HG03342 (cell line): ENCODE measurements at regions not wholly inside any gene's neighbourhood (a gene's known extent, or its start where the extent isn't known, plus 50 kb on each side); places are given as distances from the start of the nearest gene placed in this dataset.
"Not testable (repeated sequence)": the region's sequence is repeated elsewhere in the genome, so short reads cannot be mapped to it uniquely, and the experiment has no call there.

Experiments
- ATAC-seq: cut with Tn5 transposase; IDR thresholded peaks from one replicate; pipeline ENCODE4 v1.9.1; 2021; ENCODE audit warnings: mild to moderate bottlenecking, moderate library complexity; ENCODE audit not compliant: unreplicated experiment

GRCh38 chr2:153622285-153622684 is 143.7 kb upstream of the RPRM start:
- ATAC-seq, result no peak

GRCh38 chr2:153623020-153623419 is 144.5 kb upstream of the RPRM start:
- ATAC-seq, result no peak

- no peak for ATAC-seq
Measured at GRCh38 chr2:153626676-153627075, 148.1 kb upstream of the RPRM start.

GRCh38 chr2:153635494-153635893 is 156.9 kb upstream of the RPRM start:
- no peak for ATAC-seq

- no peak for ATAC-seq
Measured at GRCh38 chr2:153641046-153641445, 162.5 kb upstream of the RPRM start.

GRCh38 chr2:153644955-153645354 is 166.4 kb upstream of the RPRM start:
- no peak for ATAC-seq

- ATAC-seq, result no peak
Measured at GRCh38 chr2:153645599-153645998, 167.0 kb upstream of the RPRM start.

- ATAC-seq, result no peak
Measured at GRCh38 chr2:153657651-153658050, 179.1 kb upstream of the RPRM start.

GRCh38 chr2:153661801-153662200 is 183.2 kb upstream of the RPRM start:
- ATAC-seq, result no peak

GRCh38 chr2:153663371-153663770 is 184.8 kb upstream of the RPRM start:
- ATAC-seq, result no peak

GRCh38 chr2:153664009-153664408 is 185.4 kb upstream of the RPRM start:
- not testable (repeated sequence) for ATAC-seq

GRCh38 chr2:153667475-153667874 is 188.9 kb upstream of the RPRM start:
- ATAC-seq, result no peak

GRCh38 chr2:153668923-153669322 is 190.4 kb upstream of the RPRM start:
- ATAC-seq, result no peak

GRCh38 chr2:153710128-153710527 is 161.6 kb upstream of the GALNT13 start:
- ATAC-seq, result no peak

GRCh38 chr2:153715218-153715850 is 156.4 kb upstream of the GALNT13 start:
- no peak for ATAC-seq

GRCh38 chr2:153717060-153717459 is 154.7 kb upstream of the GALNT13 start:
- no peak for ATAC-seq

GRCh38 chr2:153739394-153739793 is 132.3 kb upstream of the GALNT13 start:
- ATAC-seq, result no peak

- no peak for ATAC-seq
Measured at GRCh38 chr2:153761936-153762335, 109.8 kb upstream of the GALNT13 start.

GRCh38 chr2:153766415-153766814 is 105.3 kb upstream of the GALNT13 start:
- no peak for ATAC-seq

GRCh38 chr2:153770359-153770991 is 101.2 kb upstream of the GALNT13 start:
- ATAC-seq, result no peak

GRCh38 chr2:153780241-153780640 is 91.5 kb upstream of the GALNT13 start:
- ATAC-seq, result no peak

- no peak for ATAC-seq
Measured at GRCh38 chr2:153786016-153786415, 85.7 kb upstream of the GALNT13 start.

- ATAC-seq, result no peak
Measured at GRCh38 chr2:153787612-153788011, 84.1 kb upstream of the GALNT13 start.
